Gastrocnemius medialis (tissue), 4 donors: ENCODE measurements at regions not wholly inside any gene's neighbourhood (a gene's known extent, or its start where the extent isn't known, plus 50 kb on each side); places are given as distances from the start of the nearest gene placed in this dataset.

Experiments
- POLR2A ChIP-seq, 2 donors: fragments of 450-650 bp; IDR thresholded peaks; one replicate each; pipeline ENCODE4 v1.6.1; 2017; ENCODE audit warnings: antibody characterized with exemption in 2 of 2, mild to moderate bottlenecking in 2 of 2, moderate library complexity in 2 of 2
- TF ChIP-seq, protein P1 (sequence below), 5 experiments: fragments of 450-650 bp in 3 of 5; fragments of 200-600 bp in 2 of 5; sonication (generic) in 2 of 5; IDR thresholded peaks in 4 of 5; conservative IDR thresholded peaks in 1 of 5; 1 replicate in 4 of 5; 2 replicates in 1 of 5; pipeline ENCODE4 v1.5.1; 2016 to 2019; ENCODE audit warnings: antibody characterized with exemption in 5 of 5, mild to moderate bottlenecking in 3 of 5, moderate library complexity in 3 of 5

GRCh38 chr13:39985071-39985470, 329.6 kb downstream of the COG6 start:
- TF ChIP-seq, protein P1, sequence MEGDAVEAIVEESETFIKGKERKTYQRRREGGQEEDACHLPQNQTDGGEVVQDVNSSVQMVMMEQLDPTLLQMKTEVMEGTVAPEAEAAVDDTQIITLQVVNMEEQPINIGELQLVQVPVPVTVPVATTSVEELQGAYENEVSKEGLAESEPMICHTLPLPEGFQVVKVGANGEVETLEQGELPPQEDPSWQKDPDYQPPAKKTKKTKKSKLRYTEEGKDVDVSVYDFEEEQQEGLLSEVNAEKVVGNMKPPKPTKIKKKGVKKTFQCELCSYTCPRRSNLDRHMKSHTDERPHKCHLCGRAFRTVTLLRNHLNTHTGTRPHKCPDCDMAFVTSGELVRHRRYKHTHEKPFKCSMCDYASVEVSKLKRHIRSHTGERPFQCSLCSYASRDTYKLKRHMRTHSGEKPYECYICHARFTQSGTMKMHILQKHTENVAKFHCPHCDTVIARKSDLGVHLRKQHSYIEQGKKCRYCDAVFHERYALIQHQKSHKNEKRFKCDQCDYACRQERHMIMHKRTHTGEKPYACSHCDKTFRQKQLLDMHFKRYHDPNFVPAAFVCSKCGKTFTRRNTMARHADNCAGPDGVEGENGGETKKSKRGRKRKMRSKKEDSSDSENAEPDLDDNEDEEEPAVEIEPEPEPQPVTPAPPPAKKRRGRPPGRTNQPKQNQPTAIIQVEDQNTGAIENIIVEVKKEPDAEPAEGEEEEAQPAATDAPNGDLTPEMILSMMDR (IDR thresholded peaks at IDR 0.05 in 4 of 5, conservative IDR thresholded peaks at IDR 0.05 in 1 of 5), result no peak
- TF ChIP-seq POLR2A (IDR thresholded peaks at IDR 0.05), result no peak
